Activated CD8-positive, alpha-beta memory T cell treated with anti-CD3 and anti-CD28 coated beads, Interleukin-2, amount 10 ng/mL, durations not matched to agents 7 days and 5 days (primary cell): ENCODE measurements at regions not wholly inside any gene's neighbourhood (a gene's known extent, or its start where the extent isn't known, plus 50 kb on each side); places are given as distances from the start of the nearest gene placed in this dataset.

Experiments
- ATAC-seq: fragments of 150-1000 bp; cut with Tn5 transposase; one replicate; pipeline ENCODE4 v1.10.0; 2021; ENCODE audit warnings: moderate library complexity
- CTCF ChIA-PET: fragments of 350-600 bp; sonication (Branson Sonifier 250); formaldehyde crosslinking; loops from one replicate; lab custom pipeline; 2021; ENCODE audit warnings: antibody characterized with exemption; lab: Charles Lee
- DNase-seq: peaks from one replicate; pipeline ENCODE4 v3.0.0-alpha.2; 2020
- H3K27ac Mint-ChIP-seq: one replicate; pipeline ENCODE4 v1.8.0; 2021; ENCODE audit warnings: mild to moderate bottlenecking, mixed read lengths
- H3K27me3 Mint-ChIP-seq: one replicate; pipeline ENCODE4 v1.8.0; 2021; ENCODE audit warnings: mixed read lengths
- H3K36me3 Mint-ChIP-seq: one replicate; pipeline ENCODE4 v1.8.0; 2021; ENCODE audit warnings: mild to moderate bottlenecking, mixed read lengths
- H3K4me1 Mint-ChIP-seq: one replicate; pipeline ENCODE4 v1.8.0; 2021; ENCODE audit warnings: mixed read lengths
- H3K4me3 Mint-ChIP-seq: one replicate; pipeline ENCODE4 v1.8.0; 2021; ENCODE audit warnings: mild to moderate bottlenecking, moderate library complexity, mixed read lengths
- H3K9me3 Mint-ChIP-seq: one replicate; pipeline ENCODE4 v1.8.0; 2022; ENCODE audit warnings: low read depth, mixed read lengths

- ATAC-seq (peak; percentile 88), DNase-seq (peak; percentile 48)
- Mint-ChIP-seq H3K9me3 (no peaks in the 10 kb centered on the region), H3K4me3 (no peak overlapping the region), H3K36me3 (peaks cover 2% of the 10 kb centered on the region), H3K4me1 (peaks cover 33% of the 10 kb centered on the region), H3K27ac (peak overlapping the region; percentile 39), H3K27me3 (peaks cover 3% of the 10 kb centered on the region)
- CTCF ChIA-PET: interaction anchor here (2.1 kb wide), 1 partner anchor 16 kb away, joined by 10 read pairs; no protein-coding TSS in a partner anchor
Observed at GRCh38 chr20:40757087-40757486, 68.1 kb upstream of the MAFB start.

DNA sequence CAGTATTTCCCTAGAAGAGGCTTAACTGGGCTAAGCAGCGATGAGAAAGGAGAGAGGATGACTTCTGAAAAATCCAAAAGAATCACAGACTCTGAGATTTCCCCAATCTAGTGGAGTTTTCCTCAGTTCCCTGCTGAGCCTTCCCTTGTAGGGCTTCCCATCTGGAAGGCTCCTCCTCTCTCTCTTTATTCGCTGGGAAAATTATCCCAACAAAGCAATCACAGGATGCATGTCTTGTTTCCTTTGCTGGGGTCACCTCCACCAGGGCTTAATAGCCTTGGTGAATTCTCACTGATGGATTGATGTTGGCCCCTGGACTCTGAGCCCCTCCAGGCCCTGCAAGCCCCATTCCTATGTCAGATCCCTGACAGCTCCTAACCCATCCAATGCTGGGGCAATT is 69.8 kb upstream of the MAFB start:
- no peak overlapping the region for H3K27ac Mint-ChIP-seq
- H3K4me1 Mint-ChIP-seq: peaks cover 27% of the 10 kb centered on the region
- DNase-seq (no peak), ATAC-seq (no peak)
- peaks cover 3% of the 10 kb centered on the region for H3K27me3 Mint-ChIP-seq
- no peaks in the 10 kb centered on the region for H3K36me3 Mint-ChIP-seq
- no peak overlapping the region for H3K4me3 Mint-ChIP-seq
- CTCF ChIA-PET: interaction anchor here (1.2 kb wide), 1 partner anchor 11 kb away, joined by 3 read pairs; no protein-coding TSS in a partner anchor
- no peaks in the 10 kb centered on the region for H3K9me3 Mint-ChIP-seq

DNA sequence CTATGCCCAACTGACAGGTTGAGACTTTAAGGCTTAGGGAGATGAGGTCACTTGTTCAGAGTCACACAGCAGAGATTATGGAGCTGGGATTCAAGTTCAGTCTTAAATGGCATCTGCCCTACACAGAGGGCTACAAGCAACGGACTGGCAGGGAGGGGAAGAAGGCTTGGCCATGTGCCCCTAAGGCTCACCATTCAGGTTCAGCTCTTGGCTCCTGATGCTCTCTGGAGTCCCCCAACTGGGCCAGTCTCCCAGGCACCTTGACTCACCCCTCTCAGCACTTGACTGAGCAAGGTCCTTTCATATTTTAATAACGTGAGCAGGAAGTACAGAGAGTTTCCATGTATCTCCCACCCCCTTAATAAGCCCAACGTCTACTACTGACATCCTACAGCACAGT is 71.4 kb upstream of the MAFB start:
- CTCF ChIA-PET: interaction anchor here (0.8 to 1.2 kb wide), 3 partner anchors 19 to 36 kb away, joined by 3 to 4 read pairs (median 3); no protein-coding TSS in a partner anchor
- Mint-ChIP-seq H3K36me3 (no peaks in the 10 kb centered on the region), H3K4me3 (no peak overlapping the region), H3K9me3 (no peaks in the 10 kb centered on the region), H3K27me3 (peaks cover 7% of the 10 kb centered on the region), H3K27ac (no peak overlapping the region), H3K4me1 (peaks cover 27% of the 10 kb centered on the region)
- DNase-seq (no peak), ATAC-seq (no peak)

DNA sequence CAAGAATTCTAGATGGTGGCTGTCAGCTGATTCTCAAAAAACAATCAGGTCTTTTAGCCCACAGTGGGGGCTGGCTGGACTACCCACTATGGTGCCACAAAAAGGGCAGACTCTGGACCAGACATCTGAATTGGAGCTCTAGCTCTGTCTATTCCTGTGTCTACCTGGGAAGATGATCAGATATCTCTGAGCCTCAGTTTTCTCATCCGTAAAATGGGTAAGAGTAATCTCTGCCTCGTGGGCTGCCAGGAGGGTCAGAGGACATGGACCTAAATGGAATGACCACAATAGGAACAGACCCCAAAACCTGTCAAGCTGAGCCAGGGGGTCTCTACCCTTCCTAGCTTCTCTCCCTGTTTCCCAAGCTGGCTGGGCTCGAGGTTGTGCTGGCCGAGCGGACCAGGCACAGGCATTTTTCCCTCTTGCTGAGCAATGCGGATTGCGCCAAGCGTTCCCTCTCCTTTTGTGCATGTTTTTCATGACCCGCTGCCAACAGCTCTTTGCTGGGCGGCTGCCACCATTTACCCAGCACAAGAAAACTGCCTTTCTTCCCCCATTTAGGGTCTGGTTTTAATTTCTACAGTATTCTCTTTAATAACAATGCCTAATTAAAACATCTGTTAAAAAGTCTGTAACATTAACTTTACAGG is 74.7 kb upstream of the MAFB start:
- ATAC-seq (no peak), DNase-seq (no peak)
- H3K4me3 Mint-ChIP-seq: no peak overlapping the region
- H3K4me1 Mint-ChIP-seq: peaks cover 3% of the 10 kb centered on the region
- H3K36me3 Mint-ChIP-seq: no peaks in the 10 kb centered on the region
- peaks cover 8% of the 10 kb centered on the region for H3K27me3 Mint-ChIP-seq
- CTCF ChIA-PET: interaction anchor here (0.9 kb wide), 1 partner anchor 199 kb away, joined by 6 read pairs; no protein-coding TSS in a partner anchor
- H3K27ac Mint-ChIP-seq: no peak overlapping the region
- H3K9me3 Mint-ChIP-seq: no peaks in the 10 kb centered on the region

DNA sequence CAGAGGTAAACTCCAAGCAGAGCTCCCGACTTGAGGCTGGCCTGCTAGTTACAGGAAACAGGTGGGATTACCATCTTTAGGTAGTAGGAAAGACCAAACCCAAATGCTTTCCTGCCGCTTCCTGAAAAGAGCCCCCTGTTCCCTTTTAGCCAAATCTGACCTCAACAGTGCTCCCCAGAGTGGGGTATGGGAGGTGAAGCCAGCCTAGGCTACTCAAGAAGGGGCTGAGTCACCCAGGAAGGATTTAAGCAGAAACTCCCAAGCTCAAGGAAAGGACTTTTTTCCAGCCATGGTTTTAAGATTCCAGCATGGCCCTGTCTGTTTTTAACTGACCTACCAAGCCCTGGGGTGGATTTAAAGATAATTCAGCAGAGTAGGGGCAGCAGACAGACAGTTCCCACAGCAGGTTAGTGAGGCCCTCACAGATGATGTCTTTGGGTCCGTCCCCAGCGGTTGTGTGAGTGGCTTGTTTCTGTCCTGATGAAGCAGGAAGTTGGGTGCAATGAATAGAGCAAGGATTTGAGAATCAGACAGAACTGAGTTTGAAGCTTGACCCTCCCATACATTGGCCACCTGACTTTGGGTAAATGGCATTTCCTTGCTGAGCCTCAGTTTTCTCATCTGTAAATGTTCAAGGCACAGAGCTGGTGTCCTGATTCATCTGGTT is 76.9 kb upstream of the MAFB start:
- DNase-seq (no peak), ATAC-seq (no peak)
- H3K4me3 Mint-ChIP-seq: no peak overlapping the region
- no peaks in the 10 kb centered on the region for H3K4me1 Mint-ChIP-seq
- CTCF ChIA-PET: interaction anchor here (1.1 to 1.8 kb wide), 2 partner anchors 24 to 197 kb away, joined by 3 to 5 read pairs; no protein-coding TSS in a partner anchor
- peaks cover 5% of the 10 kb centered on the region for H3K27me3 Mint-ChIP-seq
- no peaks in the 10 kb centered on the region for H3K36me3 Mint-ChIP-seq
- no peak overlapping the region for H3K27ac Mint-ChIP-seq
- H3K9me3 Mint-ChIP-seq: no peaks in the 10 kb centered on the region

- Mint-ChIP-seq H3K4me1 (no peaks in the 10 kb centered on the region), H3K27ac (no peak overlapping the region), H3K36me3 (no peaks in the 10 kb centered on the region), H3K9me3 (no peaks in the 10 kb centered on the region), H3K27me3 (peaks cover 5% of the 10 kb centered on the region), H3K4me3 (no peak overlapping the region)
- CTCF ChIA-PET: interaction anchor here (1.4 kb wide), 1 partner anchor 25 kb away, joined by 5 read pairs; no protein-coding TSS in a partner anchor
- no peak for ATAC-seq
- DNase-seq: no peak
Observed at GRCh38 chr20:40766790-40767614, 78.0 kb upstream of the MAFB start.

- H3K36me3 Mint-ChIP-seq: no peaks in the 10 kb centered on the region
Observed at GRCh38 chr20:40767615-40767924, 78.5 kb upstream of the MAFB start.

GRCh38 chr20:40768105-40768504 is 79.1 kb upstream of the MAFB start:
- peaks cover 5% of the 10 kb centered on the region for H3K27me3 Mint-ChIP-seq
- no peaks in the 10 kb centered on the region for H3K36me3 Mint-ChIP-seq
- no peak for DNase-seq
- H3K4me1 Mint-ChIP-seq: no peaks in the 10 kb centered on the region
- CTCF ChIA-PET: no interaction called here
- no peak overlapping the region for H3K27ac Mint-ChIP-seq
- H3K9me3 Mint-ChIP-seq: no peaks in the 10 kb centered on the region
- ATAC-seq: no peak
- no peak overlapping the region for H3K4me3 Mint-ChIP-seq

More at GRCh38 chr20:40767615-40767924, 78.5 kb upstream of the MAFB start:
- Mint-ChIP-seq H3K9me3 (no peaks in the 10 kb centered on the region), H3K4me3 (no peak overlapping the region), H3K27ac (no peak overlapping the region), H3K27me3 (peaks cover 5% of the 10 kb centered on the region), H3K4me1 (no peaks in the 10 kb centered on the region)
- CTCF ChIA-PET: interaction anchor here (1.4 kb wide), 1 partner anchor 26 kb away, joined by 5 read pairs; no protein-coding TSS in a partner anchor
- no peak for DNase-seq
- ATAC-seq: no peak

GRCh38 chr20:40769677-40770285 is 80.7 kb upstream of the MAFB start:
- H3K27ac Mint-ChIP-seq: no peak overlapping the region
- DNase-seq (no peak), ATAC-seq (no peak)
- CTCF ChIA-PET: interaction anchor here (1.4 kb wide), 1 partner anchor 10 kb away, joined by 3 read pairs; no protein-coding TSS in a partner anchor
- no peaks in the 10 kb centered on the region for H3K36me3 Mint-ChIP-seq
- no peak overlapping the region for H3K4me3 Mint-ChIP-seq
- no peaks in the 10 kb centered on the region for H3K9me3 Mint-ChIP-seq
- peaks cover 2% of the 10 kb centered on the region for H3K27me3 Mint-ChIP-seq
- no peaks in the 10 kb centered on the region for H3K4me1 Mint-ChIP-seq

DNA sequence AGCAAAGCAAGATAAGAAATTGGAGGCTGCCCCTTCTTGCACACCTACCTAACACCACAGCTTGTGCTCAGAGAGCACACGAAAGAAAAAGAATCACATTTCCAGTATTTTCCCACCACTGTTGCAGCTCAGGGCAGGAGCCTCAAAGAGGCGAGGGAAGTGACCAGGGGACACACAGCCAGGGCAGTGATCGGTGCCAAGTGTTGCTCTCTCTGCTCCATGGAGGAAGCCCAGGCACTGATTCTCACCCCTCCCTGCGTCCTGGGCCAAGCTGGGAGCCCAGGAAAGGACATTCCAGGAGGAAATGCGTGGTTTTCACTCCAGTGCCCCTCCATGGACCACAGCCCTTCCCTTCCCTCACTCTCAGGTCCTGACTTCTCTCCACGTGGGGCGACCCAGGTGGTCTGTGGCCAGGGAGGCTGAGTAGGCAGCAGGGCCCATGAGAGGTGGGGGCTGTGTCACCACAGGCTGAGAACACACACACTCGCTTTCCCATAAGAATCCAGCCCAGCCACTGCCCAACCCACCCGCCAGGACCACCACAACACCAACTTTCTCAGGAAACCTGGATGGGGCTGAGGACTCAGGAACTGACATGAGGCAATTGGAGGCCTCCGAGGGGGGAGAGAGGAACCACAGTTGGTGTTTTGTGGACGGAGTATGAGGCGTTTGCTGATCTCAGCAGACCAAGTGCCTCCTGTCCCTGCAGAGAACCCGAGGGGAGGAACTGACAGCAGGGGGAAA is 81.7 kb upstream of the MAFB start:
- no peak overlapping the region for H3K4me3 Mint-ChIP-seq
- no peak overlapping the region for H3K27ac Mint-ChIP-seq
- no peaks in the 10 kb centered on the region for H3K36me3 Mint-ChIP-seq
- H3K9me3 Mint-ChIP-seq: no peaks in the 10 kb centered on the region
- CTCF ChIA-PET: no interaction called here
- ATAC-seq (no peak), DNase-seq (no peak)
- H3K27me3 Mint-ChIP-seq: no peaks in the 10 kb centered on the region
- H3K4me1 Mint-ChIP-seq: peaks cover 2% of the 10 kb centered on the region

- Mint-ChIP-seq H3K27me3 (no peaks in the 10 kb centered on the region), H3K4me3 (no peak overlapping the region), H3K27ac (no peak overlapping the region), H3K4me1 (peaks cover 2% of the 10 kb centered on the region), H3K9me3 (no peaks in the 10 kb centered on the region), H3K36me3 (no peaks in the 10 kb centered on the region)
- ATAC-seq (no peak), DNase-seq (peak; percentile 5)
- CTCF ChIA-PET: no interaction called here
Observed at GRCh38 chr20:40771308-40771610, 82.2 kb upstream of the MAFB start.

DNA sequence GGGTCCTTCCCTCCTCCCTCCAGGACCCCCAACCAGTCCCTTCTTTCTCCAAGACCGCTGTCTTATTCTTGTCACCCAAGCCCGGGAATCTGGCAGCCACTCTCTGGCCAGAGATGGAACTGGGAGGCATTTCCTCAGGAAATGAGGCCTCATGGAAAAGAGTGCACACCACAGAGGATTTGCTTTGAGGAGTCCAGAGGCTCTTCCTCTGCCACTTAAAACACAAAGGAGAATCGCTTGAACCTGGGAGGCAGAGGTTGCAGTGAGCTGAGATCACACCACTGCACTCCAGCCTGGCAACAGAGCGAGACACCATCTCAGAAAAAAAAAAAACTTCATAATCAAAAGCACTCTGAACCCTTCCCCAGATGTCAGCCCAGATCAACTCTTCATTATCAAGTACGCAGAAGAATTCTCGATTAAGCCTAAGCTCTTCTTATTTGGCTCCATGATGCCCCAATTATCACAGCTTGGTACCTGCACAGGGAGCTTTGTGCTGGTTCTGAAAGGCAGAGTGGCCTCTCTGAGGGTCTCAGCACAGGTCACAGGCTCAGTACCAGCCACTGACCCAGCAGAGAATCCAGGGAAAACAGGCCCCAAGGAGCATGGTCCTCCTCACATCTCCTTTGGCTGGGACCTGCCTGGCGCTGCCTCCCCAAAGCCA is 82.9 kb upstream of the MAFB start:
- no peak for ATAC-seq
- H3K36me3 Mint-ChIP-seq: no peaks in the 10 kb centered on the region
- DNase-seq: no peak
- CTCF ChIA-PET: no interaction called here
- H3K9me3 Mint-ChIP-seq: no peaks in the 10 kb centered on the region
- peaks cover 2% of the 10 kb centered on the region for H3K4me1 Mint-ChIP-seq
- no peak overlapping the region for H3K27ac Mint-ChIP-seq
- H3K4me3 Mint-ChIP-seq: no peak overlapping the region
- no peaks in the 10 kb centered on the region for H3K27me3 Mint-ChIP-seq
